GM12878 (cell line): ENCODE measurements at regions not wholly inside any gene's neighbourhood (a gene's known extent, or its start where the extent isn't known, plus 50 kb on each side); places are given as distances from the start of the nearest gene placed in this dataset.

Source experiments
- ATF3 ChIP-seq: IDR thresholded peaks from 2 replicates; pipeline ENCODE4 v1.6.1; 2011; ENCODE audit warnings: low read depth, mild to moderate bottlenecking, low read length, moderate library complexity, borderline replicate concordance; ENCODE audit errors: extremely low read depth
- CTCF ChIP-seq, 3 experiments: IDR thresholded peaks in 2 of 3; conservative IDR thresholded peaks in 1 of 3; 2 replicates each; pipeline ENCODE4 v1.5.1; 2011; ENCODE audit warnings: low read depth in 3 of 3, low read length in 3 of 3, mild to moderate bottlenecking in 3 of 3, control low read depth in 2 of 3, moderate library complexity in 2 of 3, inconsistent platforms in 1 of 3, mixed read lengths in 1 of 3; ENCODE audit not compliant: control insufficient read depth in 2 of 3, insufficient read depth in 1 of 3; ENCODE audit errors: extremely low read depth in 1 of 3

GRCh38 chr3:123341-123740 is 73.2 kb upstream of the CHL1 start:
- TF ChIP-seq ATF3 (no peak), CTCF (IDR thresholded peaks at IDR 0.05 in 2 of 3, conservative IDR thresholded peaks at IDR 0.05 in 1 of 3; ENCODE audit: control insufficient read depth in 2 of 3, extremely low read depth in 1 of 3, insufficient read depth in 1 of 3, low read depth in 3 of 3, low read length in 3 of 3) (no peak)
